22Rv1 (cell line): ENCODE measurements at regions not wholly inside any gene's neighbourhood (a gene's known extent, or its start where the extent isn't known, plus 50 kb on each side); places are given as distances from the start of the nearest gene placed in this dataset.
"Not testable (repeated sequence)": the region's sequence is repeated elsewhere in the genome, so short reads cannot be mapped to it uniquely, and the experiment has no call there.

ENCODE experiments used
- H3K27ac ChIP-seq: fragments of 450-650 bp; 2 replicates; pipeline ENCODE4 v1.5.1; 2017
- CTCF ChIP-seq: fragments of 450-650 bp; IDR thresholded peaks from 2 replicates; pipeline ENCODE4 v1.5.1; 2017; ENCODE audit warnings: mild to moderate bottlenecking
- ZFX ChIP-seq: fragments of 450-650 bp; IDR thresholded peaks from 2 replicates; pipeline ENCODE4 v1.6.1; 2017; ENCODE audit warnings: antibody characterized with exemption, borderline replicate concordance

DNA sequence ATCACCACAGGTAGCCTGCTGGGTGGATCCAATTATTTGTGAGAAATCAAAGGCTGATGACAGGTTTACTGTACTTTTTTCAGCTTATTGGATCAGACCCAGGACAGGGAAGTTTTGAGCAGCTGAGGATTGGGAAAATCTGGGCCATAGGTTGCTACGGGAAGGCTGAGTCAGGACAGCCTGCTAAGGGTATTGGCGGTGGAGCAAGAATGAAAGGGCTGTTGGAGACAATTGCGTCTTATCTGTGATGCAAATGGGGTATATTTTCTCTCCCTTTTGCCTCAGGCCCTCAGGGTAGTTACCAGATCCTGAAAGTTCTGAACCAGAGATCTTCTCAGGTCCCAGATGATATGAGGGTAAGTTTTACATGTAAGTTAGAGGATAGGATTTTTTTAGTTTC is 317.7 kb downstream of the EDEM1 start:
- TF ChIP-seq ZFX (no peak), CTCF (no peak)
- H3K27ac ChIP-seq: no peak overlapping the region

- TF ChIP-seq CTCF: no peak
- no peak for TF ChIP-seq ZFX
Measured at GRCh38 chr3:5505997-5506396, 318.5 kb downstream of the EDEM1 start.

GRCh38 chr3:5508860-5509259 is 321.4 kb downstream of the EDEM1 start:
- not testable (repeated sequence) for H3K27ac ChIP-seq

More at GRCh38 chr3:5505997-5506396, 318.5 kb downstream of the EDEM1 start:
- H3K27ac ChIP-seq: no peak overlapping the region

- no peak for TF ChIP-seq CTCF
- no peak for TF ChIP-seq ZFX
- no peak overlapping the region for H3K27ac ChIP-seq
Measured at GRCh38 chr3:5510300-5510699, 322.8 kb downstream of the EDEM1 start.

DNA sequence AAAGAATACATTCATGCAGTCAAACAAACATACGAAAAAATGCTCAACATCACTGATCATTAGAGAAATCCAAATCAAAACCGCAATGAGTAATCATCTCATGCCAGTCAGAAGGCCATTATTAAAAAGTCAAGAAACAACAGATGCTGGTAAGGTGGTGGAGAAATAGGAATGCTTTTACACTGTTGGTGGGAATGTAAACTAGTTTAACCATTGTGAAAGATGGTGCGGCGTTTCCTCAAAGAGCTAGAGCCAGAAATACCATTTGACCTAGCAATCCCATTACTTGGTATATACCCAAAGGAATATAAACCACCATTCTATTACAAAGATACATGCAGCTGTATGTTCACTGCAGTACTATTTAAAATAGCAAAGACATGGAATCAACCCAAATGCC is 330.4 kb downstream of the EDEM1 start:
- no peak overlapping the region for H3K27ac ChIP-seq
- TF ChIP-seq CTCF (no peak), ZFX (no peak)

DNA sequence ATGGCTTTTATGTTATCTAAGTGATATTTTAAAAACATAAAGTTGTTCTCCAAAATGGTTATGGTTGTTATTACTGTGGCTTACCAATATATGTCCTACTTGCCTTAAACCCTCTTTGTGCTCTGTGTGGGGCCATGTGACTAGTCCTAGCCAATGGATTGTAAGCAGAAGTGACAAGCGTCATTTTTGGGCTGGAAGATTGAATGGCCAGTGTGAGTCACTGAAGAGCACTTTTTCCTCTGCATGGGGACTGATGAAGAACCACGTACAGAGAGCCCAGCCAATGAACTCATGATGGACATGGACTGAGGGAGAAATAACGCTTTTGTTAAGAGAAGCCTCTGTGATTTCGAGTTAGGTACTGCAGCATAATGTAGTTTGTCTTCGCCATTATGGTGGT is 332.7 kb downstream of the EDEM1 start:
- no peak for TF ChIP-seq ZFX
- TF ChIP-seq CTCF: no peak
- no peak overlapping the region for H3K27ac ChIP-seq

DNA sequence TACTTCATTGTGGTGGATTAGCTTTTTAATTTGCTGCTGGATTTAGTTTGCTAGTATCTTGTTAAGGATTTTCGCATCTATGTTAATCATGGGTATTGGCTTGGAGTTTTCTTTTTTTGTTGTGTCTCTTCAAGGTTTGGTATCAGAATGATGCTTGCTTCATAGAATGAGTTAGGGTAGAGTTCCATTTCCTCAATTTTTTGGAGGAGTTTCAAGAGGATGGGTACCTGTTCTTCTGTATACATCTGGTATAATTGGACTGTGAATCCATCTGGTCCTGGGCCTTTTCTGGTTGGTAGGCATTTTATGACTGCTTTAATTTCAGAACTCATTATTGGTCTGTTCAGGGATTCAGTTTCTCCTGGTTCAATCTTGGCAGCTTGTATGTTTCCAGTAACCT is 335.6 kb downstream of the EDEM1 start:
- TF ChIP-seq CTCF (no peak), ZFX (no peak)
- no peak overlapping the region for H3K27ac ChIP-seq

GRCh38 chr3:5531039-5531438 is 343.5 kb downstream of the EDEM1 start:
- no peak overlapping the region for H3K27ac ChIP-seq
- TF ChIP-seq CTCF: no peak
- TF ChIP-seq ZFX: no peak
